ENCODE measurements at regions not wholly inside any gene's neighbourhood (a gene's known extent, or its start where the extent isn't known, plus 50 kb on each side); places are given as distances from the start of the nearest gene placed in this dataset.

DNA sequence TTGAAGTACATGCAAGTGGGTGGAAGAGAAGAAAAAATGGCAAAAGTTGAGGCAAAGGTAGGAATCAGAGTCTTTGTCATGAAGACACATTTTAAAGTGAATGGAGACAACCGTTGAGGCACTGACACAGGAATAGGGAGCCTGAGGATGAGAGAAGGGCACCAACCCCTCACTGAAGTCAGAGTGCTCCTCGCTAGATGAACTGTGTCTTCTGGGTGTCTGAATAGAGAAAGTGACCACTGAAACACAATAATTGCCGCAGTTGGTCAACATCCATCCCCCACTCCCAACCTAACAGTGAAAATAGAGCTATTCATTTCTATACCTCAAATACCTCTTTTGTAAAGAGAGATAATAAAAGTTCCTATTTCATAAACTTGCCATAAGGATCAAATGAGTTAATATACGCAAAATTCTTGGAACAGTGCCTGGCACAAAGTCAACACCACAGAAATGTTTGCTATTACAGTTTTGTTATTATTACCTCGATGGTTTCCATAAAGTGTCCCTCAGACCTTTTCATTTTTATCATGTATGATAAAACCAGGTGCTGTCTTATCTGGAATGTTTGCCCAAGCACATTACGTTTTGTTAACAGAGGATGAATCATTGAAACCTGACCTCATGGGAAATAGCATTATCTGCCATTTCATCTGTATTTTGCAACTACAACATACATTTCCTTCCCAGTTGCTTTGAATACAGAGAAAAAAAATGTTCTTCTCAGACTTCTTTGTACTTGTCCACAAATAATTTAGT, 61.8 kb upstream of the SP4 start:
- TF ChIP-seq, protein P1, sequence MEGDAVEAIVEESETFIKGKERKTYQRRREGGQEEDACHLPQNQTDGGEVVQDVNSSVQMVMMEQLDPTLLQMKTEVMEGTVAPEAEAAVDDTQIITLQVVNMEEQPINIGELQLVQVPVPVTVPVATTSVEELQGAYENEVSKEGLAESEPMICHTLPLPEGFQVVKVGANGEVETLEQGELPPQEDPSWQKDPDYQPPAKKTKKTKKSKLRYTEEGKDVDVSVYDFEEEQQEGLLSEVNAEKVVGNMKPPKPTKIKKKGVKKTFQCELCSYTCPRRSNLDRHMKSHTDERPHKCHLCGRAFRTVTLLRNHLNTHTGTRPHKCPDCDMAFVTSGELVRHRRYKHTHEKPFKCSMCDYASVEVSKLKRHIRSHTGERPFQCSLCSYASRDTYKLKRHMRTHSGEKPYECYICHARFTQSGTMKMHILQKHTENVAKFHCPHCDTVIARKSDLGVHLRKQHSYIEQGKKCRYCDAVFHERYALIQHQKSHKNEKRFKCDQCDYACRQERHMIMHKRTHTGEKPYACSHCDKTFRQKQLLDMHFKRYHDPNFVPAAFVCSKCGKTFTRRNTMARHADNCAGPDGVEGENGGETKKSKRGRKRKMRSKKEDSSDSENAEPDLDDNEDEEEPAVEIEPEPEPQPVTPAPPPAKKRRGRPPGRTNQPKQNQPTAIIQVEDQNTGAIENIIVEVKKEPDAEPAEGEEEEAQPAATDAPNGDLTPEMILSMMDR (IDR thresholded peaks at IDR 0.05) = no peak
- no peak for TF ChIP-seq POLR2AphosphoS5 (IDR thresholded peaks at IDR 0.05)
